Fibroblast of the aortic adventitia (primary cell): ENCODE measurements at regions not wholly inside any gene's neighbourhood (a gene's known extent, or its start where the extent isn't known, plus 50 kb on each side); places are given as distances from the start of the nearest gene placed in this dataset.

Source experiments
- DNase-seq: peaks from one replicate; pipeline ENCODE4 v3.0.0-alpha.2; 2010; ENCODE audit warnings: low read depth
- H3K4me3 ChIP-seq: 2 replicates; pipeline ENCODE4 v1.5.1; 2011; ENCODE audit warnings: low read depth, mild to moderate bottlenecking, control low read depth, low read length, moderate library complexity
- CTCF ChIP-seq: IDR thresholded peaks from 2 replicates; pipeline ENCODE4 v1.5.1; 2011; ENCODE audit warnings: mild to moderate bottlenecking, low read length, control low read depth, inconsistent platforms; ENCODE audit not compliant: insufficient read depth

- no peak for TF ChIP-seq CTCF
Observed at GRCh38 chr6:134823710-134824034, 126.2 kb downstream of the ALDH8A1 start.

DNA sequence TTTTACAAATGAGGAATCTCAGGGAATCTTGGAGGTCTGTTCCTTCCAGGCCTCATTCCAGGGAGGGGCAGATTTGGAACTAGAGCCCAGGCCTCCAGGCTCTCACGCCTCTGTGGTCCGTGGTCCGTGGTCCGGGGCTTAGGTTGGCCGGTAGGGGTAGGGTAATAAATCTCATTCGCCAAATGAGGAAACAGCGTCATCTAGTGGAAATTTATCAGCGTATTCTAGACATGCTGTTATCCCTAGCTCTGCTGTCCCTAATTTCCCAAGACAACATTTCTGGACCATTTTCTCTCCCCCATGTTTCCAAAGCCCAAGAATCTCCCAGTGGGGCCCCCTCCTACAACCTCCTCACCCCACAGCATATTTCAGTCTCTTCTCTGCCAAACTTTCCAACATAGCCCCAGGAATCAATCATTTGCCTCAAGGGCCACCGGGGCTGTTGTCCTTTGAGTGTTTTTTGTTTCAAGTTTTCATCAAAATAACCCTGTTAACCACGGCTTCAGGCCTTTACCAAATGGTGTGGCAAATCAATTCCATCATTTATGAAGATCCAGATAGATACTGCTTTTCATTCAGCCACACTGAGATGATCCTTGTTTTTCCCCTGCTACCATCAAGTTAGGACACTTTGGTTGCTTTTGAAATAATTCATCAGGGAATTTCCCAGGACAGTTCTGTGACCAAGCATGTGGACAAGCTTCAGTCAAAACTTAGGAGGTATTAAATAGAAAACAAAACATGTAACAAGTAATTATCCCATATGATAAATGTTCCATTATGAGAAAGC, 126.8 kb downstream of the ALDH8A1 start:
- TF ChIP-seq CTCF, result peak; percentile 92
- H3K4me3 ChIP-seq, result no peak overlapping the region
- peak; percentile 96 for DNase-seq

More at GRCh38 chr6:134823710-134824034, 126.2 kb downstream of the ALDH8A1 start:
- H3K4me3 ChIP-seq, result no peak overlapping the region
- DNase-seq, result no peak

GRCh38 chr6:134821928-134822864, 127.7 kb downstream of the ALDH8A1 start:
- no peak overlapping the region for H3K4me3 ChIP-seq
- no peak for DNase-seq
- no peak for TF ChIP-seq CTCF

DNA sequence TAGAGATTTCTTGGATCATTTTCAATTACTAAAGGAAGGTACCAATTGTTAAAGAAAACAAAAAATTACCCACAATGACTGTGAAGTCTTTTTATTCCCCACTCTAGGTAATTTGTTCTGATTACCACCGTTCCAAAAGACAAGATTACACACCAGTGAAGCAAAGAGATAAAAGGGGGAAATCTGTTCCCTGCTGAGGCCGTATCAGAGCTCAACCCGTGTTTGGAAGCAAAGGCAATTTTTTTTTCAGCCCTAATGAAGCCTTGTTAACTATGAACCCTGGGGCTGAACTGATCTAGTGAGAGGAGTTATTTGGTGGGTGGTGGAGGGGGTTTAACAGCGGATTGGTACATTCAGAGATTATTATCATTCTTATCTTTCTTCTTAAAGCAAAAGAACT, 128.5 kb downstream of the ALDH8A1 start:
- H3K4me3 ChIP-seq, result no peak overlapping the region
- TF ChIP-seq CTCF, result no peak
- DNase-seq, result no peak

- peak; percentile 36 for DNase-seq
- no peak overlapping the region for H3K4me3 ChIP-seq
- no peak for TF ChIP-seq CTCF
Observed at GRCh38 chr6:134819863-134820800, 129.8 kb downstream of the ALDH8A1 start.

GRCh38 chr6:134819236-134819635, 130.7 kb downstream of the ALDH8A1 start:
- no peak for DNase-seq
- TF ChIP-seq CTCF, result no peak

More at GRCh38 chr6:134819236-134819635, 130.7 kb downstream of the ALDH8A1 start:
- no peak overlapping the region for H3K4me3 ChIP-seq
